Right ventricle myocardium superior (tissue), 1 donor: ENCODE measurements at regions not wholly inside any gene's neighbourhood (a gene's known extent, or its start where the extent isn't known, plus 50 kb on each side); places are given as distances from the start of the nearest gene placed in this dataset.

Experiments
- ATAC-seq: fragments of 200-7000 bp; cut with Tn5 transposase; one replicate; pipeline ENCODE4 v1.9.1; 2020; ENCODE audit warnings: mild to moderate bottlenecking; ENCODE audit not compliant: poor library complexity
- DNase-seq: peaks from one replicate; pipeline ENCODE4 v3.0.0-alpha.2; 2020
- intact Hi-C: fragments of 100-400 bp; cut with DNase I; formaldehyde crosslinking; loops from one replicate; pipeline ENCODE4 v1.11.2; 2022
- donor health status: DM: no; HTN: yes; CAD: no; lungs with severe emphysema.

DNA sequence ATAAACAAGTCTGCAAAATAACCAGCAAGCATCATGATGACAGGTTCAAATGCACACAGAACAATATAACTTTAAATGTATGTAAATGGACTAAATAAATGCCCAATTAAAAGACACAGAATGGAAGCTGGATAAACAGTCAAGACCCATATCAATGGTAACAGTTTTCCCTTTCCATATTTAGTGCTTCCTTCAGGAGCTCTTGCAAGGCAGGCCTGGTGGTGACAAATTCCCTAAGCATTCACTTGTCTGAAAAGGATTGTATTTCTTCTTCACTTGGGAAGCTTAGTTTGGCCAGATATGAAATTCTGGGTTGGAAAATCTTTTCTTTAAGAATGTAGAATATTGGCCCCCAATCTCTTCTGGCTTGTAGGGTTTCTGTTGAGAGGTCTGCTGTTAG lies 120.2 kb upstream of the RASA1 start:
- intact Hi-C loops = no loop called here
- DNase-seq (no peak), ATAC-seq (no peak)

- intact Hi-C loops = no loop called here
- ATAC-seq (no peak), DNase-seq (no peak)
These were observed 117.1 kb upstream of the RASA1 start for GRCh38 chr5:87150630-87151029.

GRCh38 chr5:87151547-87151946 lies 116.1 kb upstream of the RASA1 start:
- ATAC-seq = no peak
- intact Hi-C loops = no loop called here

GRCh38 chr5:87152886-87153285 lies 114.8 kb upstream of the RASA1 start:
- no peak for DNase-seq
- no peak for ATAC-seq
- intact Hi-C loops = no loop called here

More at GRCh38 chr5:87151547-87151946, 116.1 kb upstream of the RASA1 start:
- DNase-seq = no peak

DNA sequence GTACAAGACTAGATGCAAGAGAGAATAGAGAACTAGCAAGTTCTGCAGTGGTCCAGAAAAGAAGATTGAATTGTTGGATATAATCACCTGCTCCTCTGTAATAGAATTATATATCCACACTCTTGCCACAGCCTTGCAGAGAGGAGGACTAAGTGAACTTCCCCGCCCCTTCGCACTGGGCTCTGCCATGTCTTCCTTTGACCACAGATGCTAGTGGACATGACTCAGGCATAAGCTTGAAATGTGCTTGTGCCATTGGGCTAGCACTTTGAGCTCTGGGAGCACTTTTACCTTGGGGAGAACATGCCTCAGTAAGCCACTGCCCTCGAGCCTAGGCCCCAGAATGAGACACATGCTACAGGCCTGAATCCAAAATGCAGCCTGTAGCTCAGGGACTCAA lies 113.5 kb upstream of the RASA1 start:
- intact Hi-C loops = no loop called here
- DNase-seq (no peak), ATAC-seq (no peak)

GRCh38 chr5:87155106-87155505 lies 112.6 kb upstream of the RASA1 start:
- intact Hi-C loops = no loop called here
- ATAC-seq (no peak), DNase-seq (no peak)

- DNase-seq = no peak
- intact Hi-C loops = no loop called here
- no peak for ATAC-seq
These were observed 111.1 kb upstream of the RASA1 start for GRCh38 chr5:87156631-87157030.

DNA sequence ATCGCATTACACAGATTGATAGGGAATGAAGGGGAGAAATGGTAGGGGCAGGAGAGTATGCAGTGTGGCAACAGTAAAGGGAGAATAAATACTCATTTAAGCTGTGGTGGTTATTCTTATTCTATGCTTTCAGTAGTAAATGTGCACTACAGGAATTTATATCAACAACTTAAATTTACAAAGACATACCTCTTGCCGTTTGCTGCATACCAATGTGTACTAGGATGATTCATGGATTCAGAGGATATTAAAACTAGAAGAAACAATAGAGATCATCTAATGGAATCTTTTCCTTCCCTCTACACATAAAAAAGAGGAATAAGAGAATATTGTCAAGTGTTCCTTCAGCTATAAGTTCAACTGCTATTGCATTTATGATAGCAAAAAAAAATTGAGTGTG lies 103.3 kb upstream of the RASA1 start:
- DNase-seq (no peak), ATAC-seq (no peak)
- intact Hi-C loops = no loop called here

DNA sequence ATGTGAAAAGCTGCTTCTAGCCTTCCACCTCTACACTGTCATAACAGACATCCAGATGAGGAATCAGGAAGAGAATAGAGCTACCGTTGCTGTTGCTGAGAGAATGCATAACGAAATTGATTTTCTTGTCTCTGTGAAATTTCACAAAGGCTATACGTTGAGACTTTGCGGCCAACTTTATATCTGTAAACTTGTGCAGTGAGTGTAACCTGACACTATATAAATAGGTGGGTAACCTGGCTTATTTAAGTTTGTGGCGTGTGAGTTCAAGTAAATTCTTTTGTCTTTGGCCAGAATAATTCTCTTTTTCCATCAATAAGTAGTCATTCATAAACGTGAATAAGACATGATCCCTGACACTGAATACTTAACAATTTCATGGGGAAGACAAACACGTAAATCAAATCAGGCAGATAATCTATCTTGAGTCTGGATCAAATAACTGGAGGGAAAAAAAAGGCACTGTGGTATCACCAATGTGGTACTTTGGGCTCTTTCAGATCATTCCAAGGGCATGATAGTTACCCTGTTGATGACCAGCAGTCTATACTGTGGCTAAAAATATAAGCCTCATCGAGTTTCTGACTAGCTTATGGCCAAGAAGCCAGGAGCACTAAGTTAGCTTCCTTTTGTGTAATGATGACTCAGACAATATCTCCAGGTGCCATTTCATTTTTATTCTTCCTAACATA lies 98.2 kb upstream of the RASA1 start:
- ATAC-seq = no peak
- intact Hi-C loops = no loop called here
- no peak for DNase-seq

DNA sequence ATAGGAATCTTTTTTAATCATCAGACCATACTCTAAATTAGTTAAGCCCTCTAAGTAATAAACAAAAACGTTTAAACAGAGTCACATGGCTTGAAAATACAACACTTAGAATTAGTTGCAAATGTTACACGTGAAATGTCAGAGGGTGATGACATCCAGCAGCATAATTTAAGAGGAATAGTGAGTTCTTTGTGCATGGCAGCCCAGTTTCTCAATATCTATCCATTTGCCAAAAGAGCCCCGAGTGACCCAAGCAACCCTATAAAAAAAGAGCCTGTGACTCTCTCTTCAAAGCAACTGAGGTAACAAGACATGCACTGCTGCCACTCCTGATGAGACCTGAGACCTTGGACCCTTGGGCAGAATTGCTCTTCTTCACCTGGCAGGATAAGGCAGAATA lies 96.9 kb upstream of the RASA1 start:
- ATAC-seq (peak; percentile 51), DNase-seq (no peak)
- intact Hi-C loops = no loop called here

DNA sequence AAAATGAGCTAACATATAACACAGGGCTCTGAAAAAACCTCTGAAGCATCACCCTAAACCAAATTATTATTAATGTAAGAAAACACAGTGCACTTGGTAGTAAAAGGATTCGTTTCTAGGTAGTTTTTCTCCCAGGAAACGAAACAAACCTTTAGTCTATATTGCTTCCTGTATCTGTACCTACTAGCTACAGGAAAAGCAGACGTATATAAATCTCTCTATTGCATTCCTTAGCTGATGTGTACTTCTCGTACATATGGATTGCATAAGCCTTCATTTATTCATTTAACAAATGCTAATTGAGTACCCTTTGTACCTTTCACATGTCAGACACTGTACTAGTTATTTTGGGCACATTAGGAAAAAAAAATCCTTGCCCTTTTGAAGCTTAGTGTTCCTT lies 85.0 kb upstream of the RASA1 start:
- DNase-seq = no peak
- intact Hi-C loops = no loop called here
- ATAC-seq = no peak

DNA sequence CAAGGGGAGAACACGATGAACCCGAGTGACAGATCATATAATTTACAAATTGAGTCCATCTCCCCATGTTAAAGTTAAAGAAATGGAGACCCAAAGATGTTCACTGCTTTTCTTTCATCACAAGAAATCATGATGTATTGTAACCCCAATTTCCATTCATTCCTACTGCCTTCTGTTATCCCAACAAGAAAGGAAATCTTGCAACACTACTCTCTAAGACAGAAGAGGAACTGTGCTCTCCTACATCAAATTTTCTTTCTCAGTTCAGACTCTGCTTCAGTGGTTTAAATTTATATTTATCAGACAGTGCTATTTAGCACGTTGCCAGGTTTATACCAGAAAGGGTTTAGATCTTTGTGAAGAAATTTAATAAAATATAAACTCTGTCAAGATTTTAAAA lies 83.8 kb upstream of the RASA1 start:
- intact Hi-C loops = no loop called here
- no peak for DNase-seq
- ATAC-seq = no peak

GRCh38 chr5:87184605-87185004 lies 83.1 kb upstream of the RASA1 start:
- DNase-seq (no peak), ATAC-seq (no peak)
- intact Hi-C loops = no loop called here

- ATAC-seq (no peak), DNase-seq (no peak)
- intact Hi-C loops = no loop called here
These were observed 81.8 kb upstream of the RASA1 start for GRCh38 chr5:87185838-87186237.

DNA sequence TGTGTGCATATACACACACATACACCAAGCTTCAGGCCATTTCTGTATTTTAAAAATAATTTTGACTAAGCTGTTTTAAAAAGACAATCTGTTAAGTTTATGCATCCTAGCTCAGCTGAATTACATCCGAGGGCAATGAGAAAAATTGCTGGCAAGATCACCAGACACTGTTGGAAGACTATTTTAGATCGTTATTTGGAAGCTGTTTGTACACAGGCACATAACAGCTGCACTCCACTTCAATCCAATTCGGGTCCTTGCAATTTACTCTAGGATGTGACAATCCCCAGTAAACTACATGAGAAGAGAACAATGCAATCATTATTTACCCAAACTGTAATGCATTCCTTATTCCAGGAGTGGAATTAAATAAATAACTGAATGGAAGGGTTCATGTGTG lies 79.3 kb upstream of the RASA1 start:
- ATAC-seq (no peak), DNase-seq (no peak)

GRCh38 chr5:87190041-87190440 lies 77.6 kb upstream of the RASA1 start:
- no peak for ATAC-seq
- intact Hi-C loops = no loop called here
- no peak for DNase-seq

More for the DNA sequence above, 79.3 kb upstream of the RASA1 start:
- intact Hi-C loops = no loop called here

DNA sequence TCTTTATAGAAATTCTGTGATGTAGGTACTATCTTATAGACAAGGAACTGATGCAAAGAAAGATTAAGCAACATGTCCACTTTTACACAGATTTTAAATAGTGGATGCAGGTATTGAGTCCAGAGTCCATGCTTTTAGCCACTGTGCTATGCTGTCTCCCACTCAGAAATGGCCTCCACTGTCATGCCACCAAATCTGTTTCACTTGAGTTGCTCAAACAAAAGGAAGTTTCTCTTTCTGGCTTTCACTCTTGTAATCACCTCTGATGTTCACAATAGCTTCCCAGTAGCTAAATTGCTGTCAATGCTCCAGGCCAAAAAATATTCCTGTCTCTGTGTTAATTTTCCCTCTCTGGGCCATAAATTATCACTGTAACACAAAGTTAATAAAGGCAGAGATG lies 77.0 kb upstream of the RASA1 start:
- intact Hi-C loops = no loop called here
- DNase-seq (no peak), ATAC-seq (no peak)

GRCh38 chr5:87191645-87192044 lies 76.0 kb upstream of the RASA1 start:
- intact Hi-C loops = no loop called here
- ATAC-seq = no peak
- no peak for DNase-seq

DNA sequence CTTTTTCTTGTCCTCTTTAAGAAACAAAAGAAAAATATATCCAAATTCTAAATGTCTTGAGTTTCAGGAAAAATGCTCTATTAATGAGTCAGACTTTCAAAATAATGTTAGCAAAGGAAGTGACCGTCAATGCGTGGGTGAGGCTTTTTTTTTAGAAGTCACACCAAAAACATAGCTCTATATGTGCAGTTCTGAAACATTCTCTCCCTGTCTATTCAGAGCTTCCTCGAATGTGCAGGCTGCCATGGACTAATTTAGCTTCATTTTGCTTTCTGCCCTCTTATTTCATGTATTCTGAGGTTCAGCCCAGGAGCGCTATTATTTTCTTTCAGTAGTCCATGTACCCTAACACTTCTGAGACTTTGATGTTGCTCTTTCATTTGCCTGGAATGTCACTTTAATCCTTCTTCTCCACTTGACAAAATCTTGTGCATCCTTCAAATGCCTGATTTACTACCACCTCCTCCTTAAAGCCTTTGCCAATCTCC lies 72.5 kb upstream of the RASA1 start:
- intact Hi-C loops = no loop called here

DNA sequence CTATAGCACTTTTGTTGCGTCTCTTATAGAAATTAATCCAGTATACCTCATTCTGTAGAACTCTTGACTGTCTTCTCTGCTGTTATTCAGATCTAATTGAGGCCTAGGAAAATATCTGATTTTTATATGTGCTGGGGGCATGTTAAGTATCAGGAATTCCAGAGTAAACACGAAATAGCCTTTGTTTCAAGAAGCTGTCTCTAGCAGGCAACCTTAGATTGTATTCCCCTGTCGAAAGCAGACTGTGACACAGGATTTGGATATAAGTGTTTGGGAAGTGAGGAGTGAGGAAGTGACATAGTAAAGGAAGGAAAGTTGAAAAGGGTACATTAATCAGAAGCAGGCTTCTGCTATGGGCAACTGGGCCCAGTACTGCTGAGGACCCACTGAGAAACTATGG lies 72.1 kb upstream of the RASA1 start:
- ATAC-seq (no peak), DNase-seq (no peak)
- intact Hi-C loops = no loop called here

More for the DNA sequence above, 72.5 kb upstream of the RASA1 start:
- ATAC-seq (no peak), DNase-seq (no peak)

- DNase-seq (no peak), ATAC-seq (no peak)
- intact Hi-C loops = no loop called here
These were observed 69.7 kb upstream of the RASA1 start for GRCh38 chr5:87198010-87198409.
